ENCODE measurements at regions not wholly inside any gene's neighbourhood (a gene's known extent, or its start where the extent isn't known, plus 50 kb on each side); places are given as distances from the start of the nearest gene placed in this dataset.
"Not testable (repeated sequence)": the region's sequence is repeated elsewhere in the genome, so short reads cannot be mapped to it uniquely, and the experiment has no call there.

DNA sequence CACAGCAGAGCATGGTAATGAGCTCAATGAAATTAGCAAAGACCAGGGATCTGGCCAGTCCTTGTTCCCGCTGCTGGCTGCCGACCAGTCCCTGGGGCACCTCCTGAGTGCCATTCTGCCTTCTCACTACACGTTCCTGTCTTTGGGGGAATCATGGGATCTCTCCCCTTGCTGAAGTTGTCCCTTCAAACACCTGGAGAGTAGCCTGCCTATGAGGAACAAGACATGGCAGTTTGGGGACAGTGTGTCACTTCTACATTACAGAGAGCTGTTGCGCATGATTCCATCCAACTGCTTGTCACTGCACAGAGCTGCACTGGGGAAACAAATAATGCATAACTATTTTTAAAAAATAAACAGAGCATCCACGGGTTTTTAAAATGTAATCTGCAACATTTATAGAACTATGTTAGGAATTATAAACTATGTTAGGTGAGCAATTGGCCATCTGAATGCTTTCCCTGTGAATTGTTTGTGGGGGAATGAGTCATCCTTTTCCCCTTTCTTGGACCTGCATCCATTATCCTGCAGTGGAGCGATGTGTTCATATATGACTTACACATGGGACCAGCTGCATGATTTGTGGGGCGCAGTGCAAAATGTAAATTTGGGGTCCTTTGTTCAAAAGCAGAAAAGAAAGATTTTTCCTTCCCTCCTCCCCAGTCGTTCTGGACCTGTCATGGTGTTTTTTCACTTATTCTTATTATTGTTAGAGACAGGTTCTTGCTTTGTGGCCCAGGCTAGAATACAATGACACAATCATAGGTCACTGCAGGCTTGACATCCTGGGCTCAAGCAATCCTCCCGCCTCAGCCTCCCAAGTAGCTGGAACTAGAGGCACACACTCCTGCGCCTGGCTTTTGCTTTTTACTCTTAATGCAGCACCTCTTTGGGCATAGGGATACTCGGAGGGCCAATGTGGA is 115.0 kb upstream of the TBL1X start:
- no peak for DNase-seq

DNA sequence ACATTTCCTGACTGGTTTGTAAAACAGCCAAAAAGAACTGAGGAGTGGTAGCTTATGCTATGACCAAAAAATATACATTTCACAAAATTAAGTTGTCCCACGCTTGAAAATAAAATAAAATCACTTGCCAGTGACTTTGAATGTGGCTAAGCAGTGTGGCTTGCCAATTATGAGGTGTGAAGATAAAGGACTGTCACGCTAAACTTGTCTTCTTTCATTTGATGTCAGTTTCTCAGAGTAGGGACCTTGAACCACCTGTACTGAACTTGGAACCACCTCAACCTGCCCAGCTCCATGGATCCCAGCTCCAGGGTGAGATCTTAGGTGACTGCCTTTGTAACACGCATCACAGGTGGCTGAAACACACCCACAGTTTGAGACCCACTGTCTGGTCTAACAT is 113.7 kb upstream of the TBL1X start:
- no peak for DNase-seq

GRCh38 chrX:9352243-9352642 is 112.6 kb upstream of the TBL1X start:
- DNase-seq = no peak

GRCh38 chrX:9352694-9353411 is 112.0 kb upstream of the TBL1X start:
- DNase-seq = peak; percentile 20

- DNase-seq = no peak
These were observed 109.9 kb upstream of the TBL1X start for GRCh38 chrX:9354918-9355317.

- DNase-seq = peak; percentile 12
These were observed 109.1 kb upstream of the TBL1X start for GRCh38 chrX:9355739-9356138.

- no peak for DNase-seq
These were observed 108.0 kb upstream of the TBL1X start for GRCh38 chrX:9356846-9357245.

GRCh38 chrX:9357518-9358114 is 107.2 kb upstream of the TBL1X start:
- DNase-seq = no peak

- no peak for DNase-seq
These were observed 102.4 kb upstream of the TBL1X start for GRCh38 chrX:9362363-9362928.

DNA sequence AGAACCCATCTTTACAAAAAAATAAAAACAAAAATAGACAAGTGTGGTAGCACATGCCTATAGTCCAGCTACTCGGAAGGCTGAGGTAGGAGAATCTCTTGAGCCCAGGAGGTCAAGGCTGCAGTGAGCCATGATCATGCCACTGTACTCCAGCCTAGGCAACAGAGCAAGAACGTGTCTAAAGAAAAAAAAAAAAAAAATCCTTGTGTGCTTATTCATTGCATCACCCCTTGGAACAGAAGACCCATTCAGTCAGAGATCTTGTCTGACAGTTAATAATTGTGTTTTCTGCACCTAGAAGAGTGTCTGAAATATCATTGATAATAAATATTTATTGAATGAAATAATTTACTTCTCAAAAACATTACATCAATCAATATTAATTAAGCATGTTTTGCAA is 97.4 kb upstream of the TBL1X start:
- no peak for DNase-seq

GRCh38 chrX:9368262-9368661 is 96.6 kb upstream of the TBL1X start:
- DNase-seq = no peak

DNA sequence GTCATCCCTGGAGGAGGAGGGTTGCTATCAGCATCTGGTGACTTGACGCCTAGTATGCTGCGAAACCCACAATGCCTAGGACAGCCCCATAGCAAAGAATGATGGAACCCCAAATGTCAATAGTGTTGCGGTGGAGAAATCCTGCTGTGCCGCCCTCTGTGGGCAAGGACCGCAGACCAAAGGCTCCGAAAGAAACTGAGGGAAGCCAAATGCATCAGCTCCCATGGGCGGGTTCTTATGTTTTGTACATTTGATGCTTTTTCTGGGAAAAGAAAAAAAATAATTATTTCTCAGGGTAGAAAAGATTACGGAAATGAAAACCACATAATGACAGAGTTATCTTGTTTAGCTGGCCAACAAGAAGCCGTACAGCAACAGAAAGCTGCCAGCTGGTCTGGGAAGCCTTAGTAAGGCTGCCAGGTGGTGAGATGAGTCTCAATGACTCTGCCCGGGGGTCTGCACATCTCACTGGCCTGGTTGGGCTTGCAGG is 95.0 kb upstream of the TBL1X start:
- DNase-seq = no peak

DNA sequence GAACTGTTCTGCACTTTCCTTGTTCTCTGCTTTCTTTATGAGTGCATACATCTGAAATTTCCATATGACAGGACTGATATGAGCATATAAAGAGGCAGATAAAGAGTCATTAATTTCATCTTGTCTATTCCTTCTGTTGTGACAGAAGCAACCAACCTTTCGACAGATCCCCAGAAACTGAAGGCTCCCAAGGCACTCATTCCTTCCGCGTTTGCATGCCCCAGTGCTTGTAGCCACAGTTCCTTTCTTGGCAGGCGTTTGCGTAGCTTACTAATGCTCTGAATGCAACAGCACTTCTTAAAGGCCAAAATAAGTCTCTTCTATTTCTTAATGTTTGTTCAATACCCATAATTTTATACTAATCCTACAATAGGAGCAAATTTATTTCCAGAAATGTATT is 94.0 kb upstream of the TBL1X start:
- no peak for DNase-seq

DNA sequence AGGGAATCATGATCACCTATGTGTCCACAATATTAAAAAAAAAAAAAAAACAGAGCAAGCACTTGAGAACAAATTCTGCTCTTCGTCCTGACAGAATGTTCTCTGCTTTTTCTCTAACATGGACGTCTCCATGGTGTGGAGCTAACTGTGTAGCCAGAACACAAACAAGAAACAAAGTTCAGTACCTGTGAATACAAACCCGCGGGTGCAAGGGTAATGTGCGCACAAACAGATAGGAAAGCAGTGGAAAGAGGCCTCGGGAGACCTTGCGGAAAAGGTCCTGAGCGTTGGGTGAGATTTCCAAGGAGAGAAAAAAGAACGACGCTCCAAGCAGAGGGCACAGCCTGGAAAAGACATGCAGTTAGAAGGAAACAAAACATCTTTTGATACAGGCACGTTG is 92.0 kb upstream of the TBL1X start:
- DNase-seq = no peak

GRCh38 chrX:9373789-9374188 is 91.1 kb upstream of the TBL1X start:
- DNase-seq = no peak

- DNase-seq = no peak
These were observed 90.3 kb upstream of the TBL1X start for GRCh38 chrX:9374555-9374954.

- no peak for DNase-seq
These were observed 88.7 kb upstream of the TBL1X start for GRCh38 chrX:9376111-9376510.

DNA sequence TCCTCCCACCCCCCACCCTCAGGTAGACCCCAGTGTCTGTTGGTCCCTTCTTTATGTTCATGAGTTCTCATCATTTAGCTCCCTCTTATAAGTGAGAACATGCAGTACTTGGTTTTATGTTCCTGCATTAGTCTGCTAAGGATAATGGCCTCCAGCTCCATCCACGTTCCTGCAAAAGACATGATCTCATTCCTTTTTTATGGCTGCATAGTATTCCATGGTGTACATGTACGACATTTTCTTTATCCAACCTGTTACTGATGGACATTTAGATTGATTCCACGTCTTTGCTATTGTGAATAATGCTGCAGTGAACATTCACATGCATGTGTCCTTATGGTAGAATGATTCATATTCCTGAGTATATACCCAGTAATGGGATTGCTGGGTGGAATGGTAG is 87.6 kb upstream of the TBL1X start:
- DNase-seq = not testable (repeated sequence)

GRCh38 chrX:9378980-9379696 is 85.7 kb upstream of the TBL1X start:
- DNase-seq = no peak

DNA sequence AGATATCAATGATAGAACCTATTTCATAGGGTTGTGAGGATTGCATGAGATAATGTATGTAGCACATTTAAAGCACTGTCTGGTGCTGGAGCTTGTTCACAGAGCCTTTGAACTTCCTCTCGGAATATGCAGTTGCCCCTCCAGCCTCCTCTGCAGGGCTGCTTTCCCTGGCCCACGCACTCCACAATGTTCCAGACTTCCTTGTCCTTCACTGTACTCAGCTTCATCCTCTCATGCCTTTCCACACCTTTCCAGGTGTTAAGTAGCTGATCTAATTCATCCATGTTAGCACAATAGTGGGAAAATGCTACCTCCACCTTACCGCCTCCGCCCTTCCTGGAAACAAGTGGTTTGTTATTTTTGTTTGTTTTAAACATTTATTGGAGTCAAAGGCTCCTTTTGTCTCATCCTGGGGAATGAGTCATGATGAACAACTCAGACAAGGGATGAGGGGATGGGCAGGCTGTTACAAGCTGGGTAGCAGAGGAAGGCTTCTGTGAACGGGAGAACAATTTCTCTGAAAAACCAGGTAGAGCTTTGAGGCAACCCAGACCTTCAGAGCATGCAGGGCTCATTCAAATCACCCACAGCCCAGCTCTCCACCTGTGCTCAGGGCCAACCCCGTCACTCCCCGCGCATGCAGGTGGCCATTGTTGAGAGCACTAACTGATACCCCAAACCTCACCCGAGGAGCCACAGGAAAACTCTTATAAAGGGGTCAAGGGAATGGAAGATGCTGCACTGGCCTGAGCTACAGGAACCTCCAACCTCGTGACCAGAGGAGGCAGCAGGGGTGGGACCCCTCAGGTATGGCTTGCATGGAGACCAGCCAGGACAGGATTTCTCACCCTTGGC is 84.9 kb upstream of the TBL1X start:
- DNase-seq = no peak

DNA sequence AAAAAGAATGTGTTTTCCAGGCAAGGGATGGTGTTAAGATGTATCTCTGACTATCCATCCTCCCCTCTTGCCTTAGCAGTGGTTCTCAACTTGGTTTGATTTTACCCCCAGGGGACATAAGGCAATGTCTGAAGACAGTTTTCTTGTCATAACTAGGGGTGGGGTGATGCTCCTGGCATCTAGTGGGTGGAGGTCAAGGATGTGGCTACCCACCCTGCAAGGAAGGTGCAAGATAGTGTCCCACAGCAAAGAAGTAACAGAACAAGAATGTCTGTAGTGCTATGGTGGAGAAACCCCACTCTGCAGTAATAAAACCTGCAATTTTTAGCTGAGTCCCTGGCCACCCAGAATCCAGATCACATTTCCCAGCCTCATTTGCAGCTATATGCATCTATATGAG is 81.2 kb upstream of the TBL1X start:
- no peak for DNase-seq

DNA sequence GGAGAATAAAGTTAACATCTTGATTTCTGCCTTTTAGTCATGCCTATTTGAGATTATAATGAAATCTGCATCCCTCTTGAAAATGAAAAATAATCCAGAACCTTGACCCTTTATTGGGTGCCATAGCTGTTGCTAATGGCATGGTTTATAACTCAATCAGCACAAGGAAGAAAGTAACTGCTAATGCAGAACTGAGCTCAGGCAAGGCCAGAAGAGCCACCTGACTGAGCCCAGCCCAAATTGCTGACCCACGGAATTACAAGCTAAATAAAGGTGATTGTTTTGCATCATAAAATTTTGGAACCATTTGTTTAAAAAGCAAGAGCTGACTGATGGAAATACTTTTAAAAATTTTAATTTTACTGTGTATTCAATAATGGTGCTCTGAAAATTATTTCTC is 76.4 kb upstream of the TBL1X start:
- DNase-seq = no peak

Measured in central memory CD4-positive, alpha-beta T cell (primary cell).